ENCODE measurements at regions not wholly inside any gene's neighbourhood (a gene's known extent, or its start where the extent isn't known, plus 50 kb on each side); places are given as distances from the start of the nearest gene placed in this dataset.

DNA sequence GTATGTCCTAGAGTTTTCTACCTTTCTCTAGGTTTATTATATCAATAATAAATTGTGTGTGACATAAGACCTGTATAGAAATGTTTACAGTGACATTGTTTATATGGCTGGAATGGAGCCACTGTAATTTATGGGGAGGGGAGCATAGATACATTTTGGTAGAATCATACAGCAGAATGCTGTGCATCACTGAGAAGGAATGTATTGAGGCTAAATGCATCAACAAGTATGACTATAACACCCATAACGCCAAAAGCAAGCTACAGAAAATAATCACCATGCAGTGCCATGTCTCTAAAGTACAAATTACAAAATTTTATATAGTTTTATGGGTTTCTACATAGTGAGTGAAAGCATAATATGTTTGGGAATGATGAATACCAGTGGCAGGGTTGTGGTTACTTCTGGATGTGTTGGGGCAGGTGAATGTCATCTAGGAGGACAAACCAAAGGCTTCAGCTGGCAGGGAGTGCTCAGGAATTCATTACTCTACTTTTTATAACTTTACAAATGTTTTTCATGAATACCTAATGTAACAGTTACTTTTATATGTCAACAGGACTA is 226.0 kb upstream of the NETO1 start:
- H3K4me1 ChIP-seq: no peaks in the 10 kb centered on the region
- H3K4me2 ChIP-seq: no peak overlapping the region
- no peak for TF ChIP-seq Cebpa-rat (IDR thresholded peaks at IDR 0.05)
- peaks cover 7% of the 10 kb centered on the region; the same call in 1 of the 2 replicates for H3K9me3 ChIP-seq
- no peaks in the 10 kb centered on the region for H4K20me1 ChIP-seq
- H3K4me3 ChIP-seq: no peak overlapping the region
- no peaks in the 10 kb centered on the region for H3K36me3 ChIP-seq
- no peak overlapping the region for H3K27ac ChIP-seq
- H3K9ac ChIP-seq: no peak overlapping the region
- no peaks in the 10 kb centered on the region for H3K27me3 ChIP-seq

DNA sequence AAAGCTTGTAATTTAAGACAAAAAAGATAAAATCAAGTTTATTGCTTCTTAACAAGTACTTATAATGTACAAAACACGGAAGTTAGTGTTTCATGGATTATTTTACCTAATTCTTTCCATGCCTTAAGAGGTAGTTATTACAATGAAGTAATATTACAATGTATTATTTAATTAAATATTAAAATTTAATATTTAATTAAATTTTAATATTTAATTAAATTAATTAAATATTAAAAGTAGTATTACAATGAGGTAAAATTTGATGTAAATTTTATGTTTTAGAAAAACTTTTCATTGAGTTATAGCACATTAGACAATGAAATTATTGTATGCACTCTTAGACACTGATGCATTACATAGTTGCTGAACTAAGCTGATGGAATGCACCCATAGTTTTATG is 220.7 kb upstream of the NETO1 start:
- H3K4me2 ChIP-seq: no peak overlapping the region
- no peaks in the 10 kb centered on the region for H4K20me1 ChIP-seq
- peaks cover 32% of the 10 kb centered on the region for H3K4me1 ChIP-seq
- peaks cover 7% of the 10 kb centered on the region; the same call in 1 of the 2 replicates for H3K9me3 ChIP-seq
- H3K9ac ChIP-seq: no peak overlapping the region
- H3K27ac ChIP-seq: no peak overlapping the region
- TF ChIP-seq Cebpa-rat (IDR thresholded peaks at IDR 0.05): no peak
- H3K4me3 ChIP-seq: no peak overlapping the region
- H3K36me3 ChIP-seq: no peaks in the 10 kb centered on the region
- no peaks in the 10 kb centered on the region for H3K27me3 ChIP-seq

DNA sequence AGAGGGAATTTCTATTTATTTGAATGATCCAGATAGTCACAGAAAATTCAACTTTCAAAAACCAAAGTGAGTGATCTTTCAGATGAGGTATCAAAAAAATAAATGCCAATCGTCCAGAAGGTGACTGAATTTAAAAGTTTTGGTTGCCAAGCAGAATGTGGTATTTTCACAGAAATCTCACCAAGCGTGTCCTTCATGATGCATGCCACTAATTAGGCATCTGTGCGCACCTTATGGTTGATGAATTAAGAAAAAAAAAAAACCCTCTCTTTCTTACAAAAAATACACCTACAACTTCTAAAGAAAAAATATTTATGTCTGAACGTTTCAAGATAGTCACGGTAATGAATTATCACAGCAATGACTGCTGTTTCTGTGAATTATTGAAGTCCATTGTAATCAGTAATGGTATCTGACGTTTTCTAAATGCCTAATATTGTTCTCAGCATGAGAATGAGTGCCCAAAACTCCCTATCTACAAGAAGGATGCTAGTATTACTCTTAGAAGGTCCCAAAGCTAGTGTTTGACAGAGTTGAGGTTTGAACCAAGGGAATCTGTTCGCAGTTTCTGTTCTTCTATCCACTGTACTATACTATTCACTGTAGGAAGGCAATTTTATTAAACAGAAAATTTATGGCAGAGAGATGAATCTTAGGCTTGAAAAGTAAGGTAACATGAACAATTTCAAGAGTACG is 219.6 kb upstream of the NETO1 start:
- no peak overlapping the region for H3K4me2 ChIP-seq
- H3K4me3 ChIP-seq: no peak overlapping the region
- H3K9ac ChIP-seq: no peak overlapping the region
- no peak overlapping the region for H3K27ac ChIP-seq
- H3K36me3 ChIP-seq: no peaks in the 10 kb centered on the region
- H3K27me3 ChIP-seq: no peaks in the 10 kb centered on the region
- no peaks in the 10 kb centered on the region for H4K20me1 ChIP-seq
- TF ChIP-seq Cebpa-rat (IDR thresholded peaks at IDR 0.05): no peak
- peaks cover 7% of the 10 kb centered on the region; the same call in 1 of the 2 replicates for H3K9me3 ChIP-seq
- peaks cover 32% of the 10 kb centered on the region for H3K4me1 ChIP-seq

DNA sequence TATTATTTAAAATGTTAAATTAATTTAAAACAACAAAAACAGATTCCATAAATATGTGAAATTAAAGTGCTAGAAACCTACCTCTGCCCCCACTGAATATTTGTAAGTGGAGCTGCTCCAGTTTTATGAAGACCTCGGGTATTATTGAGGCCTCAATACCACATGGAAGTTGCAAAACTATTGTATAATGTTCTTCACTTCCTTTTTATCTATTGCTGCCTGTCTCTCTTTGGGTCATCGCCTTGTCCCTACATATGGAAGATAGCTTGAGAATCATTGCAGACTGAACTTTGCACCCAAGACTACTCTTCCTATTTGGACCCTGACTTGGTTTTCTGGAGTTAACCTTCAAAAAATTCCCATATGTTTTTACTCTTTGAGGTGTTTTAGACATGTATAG is 212.1 kb upstream of the NETO1 start:
- H4K20me1 ChIP-seq: no peaks in the 10 kb centered on the region
- TF ChIP-seq Cebpa-rat (IDR thresholded peaks at IDR 0.05): no peak
- H3K27me3 ChIP-seq: no peaks in the 10 kb centered on the region
- no peak overlapping the region for H3K27ac ChIP-seq
- peaks cover 15% of the 10 kb centered on the region; the same call in 1 of the 2 replicates for H3K9me3 ChIP-seq
- peaks cover 49% of the 10 kb centered on the region for H3K4me1 ChIP-seq
- H3K9ac ChIP-seq: no peak overlapping the region
- H3K4me3 ChIP-seq: no peak overlapping the region
- no peak overlapping the region for H3K4me2 ChIP-seq
- H3K36me3 ChIP-seq: no peaks in the 10 kb centered on the region

DNA sequence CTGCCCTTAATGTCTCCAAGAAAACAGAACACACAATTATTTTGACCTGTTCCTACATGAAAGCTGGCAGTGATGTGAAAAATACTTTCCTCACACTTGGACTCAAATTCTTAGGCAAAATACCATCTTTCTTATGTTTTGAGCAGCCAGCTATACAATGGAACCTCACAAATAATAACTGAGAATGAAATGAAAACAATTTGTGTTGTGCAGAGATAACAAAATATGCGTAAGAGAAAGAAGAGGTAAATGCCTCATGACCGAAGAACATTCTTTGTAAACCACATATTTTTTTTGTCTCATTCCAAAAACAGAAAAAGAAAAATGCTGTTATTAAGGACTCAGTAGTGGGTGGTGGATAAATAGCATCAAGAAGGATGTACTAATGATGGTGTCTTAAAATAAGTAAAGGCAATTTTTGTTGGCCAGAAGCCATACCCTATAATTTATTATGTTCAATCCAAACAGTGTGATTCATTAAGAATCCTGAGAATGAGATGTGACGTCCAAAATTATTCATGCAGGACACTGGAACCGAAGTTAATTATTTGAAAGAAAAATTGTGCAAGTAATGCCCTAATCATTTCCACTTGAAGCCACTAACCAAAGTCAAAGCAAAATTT is 193.0 kb upstream of the NETO1 start:
- H3K4me3 ChIP-seq: no peak overlapping the region
- TF ChIP-seq Cebpa-rat (IDR thresholded peaks at IDR 0.05): no peak
- H3K27me3 ChIP-seq: no peaks in the 10 kb centered on the region
- H3K4me2 ChIP-seq: no peak overlapping the region
- H3K27ac ChIP-seq: no peak overlapping the region
- H3K4me1 ChIP-seq: no peaks in the 10 kb centered on the region
- H3K36me3 ChIP-seq: no peaks in the 10 kb centered on the region
- H3K9ac ChIP-seq: no peak overlapping the region
- no peaks in the 10 kb centered on the region for H3K9me3 ChIP-seq
- no peaks in the 10 kb centered on the region for H4K20me1 ChIP-seq

DNA sequence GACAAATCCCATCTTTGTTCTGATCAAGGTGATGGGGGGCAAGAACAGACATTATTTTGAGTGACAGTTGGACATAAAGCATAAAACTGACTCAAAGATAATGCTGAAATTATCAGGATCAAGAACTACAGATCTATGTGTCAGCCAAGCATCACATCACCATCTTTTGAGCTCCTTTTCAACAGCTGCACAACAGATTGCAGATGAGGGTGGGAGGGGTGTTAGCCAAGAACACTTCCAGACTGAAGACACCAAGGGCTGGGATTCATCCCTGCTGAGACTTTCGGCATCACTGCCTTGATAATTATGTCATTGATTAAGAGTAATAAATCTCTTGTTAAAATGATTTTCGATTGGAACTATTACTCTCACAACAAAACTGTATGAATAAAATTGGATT is 191.5 kb upstream of the NETO1 start:
- no peaks in the 10 kb centered on the region for H3K36me3 ChIP-seq
- no peak overlapping the region for H3K27ac ChIP-seq
- TF ChIP-seq Cebpa-rat (IDR thresholded peaks at IDR 0.05): no peak
- H3K4me1 ChIP-seq: no peaks in the 10 kb centered on the region
- no peak overlapping the region for H3K9ac ChIP-seq
- H3K4me3 ChIP-seq: no peak overlapping the region
- H3K4me2 ChIP-seq: no peak overlapping the region
- H3K9me3 ChIP-seq: no peaks in the 10 kb centered on the region
- H3K27me3 ChIP-seq: no peaks in the 10 kb centered on the region
- no peaks in the 10 kb centered on the region for H4K20me1 ChIP-seq

DNA sequence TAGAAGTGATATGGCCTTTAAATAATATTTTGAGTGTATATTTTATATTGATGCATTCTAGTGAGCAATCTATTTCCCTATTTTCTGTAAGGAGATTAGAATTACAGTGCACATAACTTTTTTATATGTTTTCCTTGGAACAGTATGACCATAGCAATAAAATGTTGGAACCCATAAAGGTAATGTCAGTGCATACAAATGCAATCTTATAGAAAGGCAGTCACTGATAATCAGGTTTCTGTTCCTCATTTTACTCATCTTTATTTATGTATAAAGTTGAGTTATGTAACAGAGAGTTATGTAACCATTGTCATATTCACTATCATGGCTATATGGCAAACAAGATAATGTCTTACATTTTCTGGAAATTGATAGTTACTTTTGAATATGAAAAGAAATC is 179.9 kb upstream of the NETO1 start:
- H3K36me3 ChIP-seq: no peaks in the 10 kb centered on the region
- H3K27me3 ChIP-seq: no peaks in the 10 kb centered on the region
- no peak overlapping the region for H3K27ac ChIP-seq
- H3K4me3 ChIP-seq: no peak overlapping the region
- H3K9me3 ChIP-seq: peaks cover 10% of the 10 kb centered on the region; the same call in 1 of the 2 replicates
- no peak overlapping the region for H3K4me2 ChIP-seq
- H3K4me1 ChIP-seq: no peaks in the 10 kb centered on the region
- no peak for TF ChIP-seq Cebpa-rat (IDR thresholded peaks at IDR 0.05)
- no peaks in the 10 kb centered on the region for H4K20me1 ChIP-seq
- no peak overlapping the region for H3K9ac ChIP-seq

DNA sequence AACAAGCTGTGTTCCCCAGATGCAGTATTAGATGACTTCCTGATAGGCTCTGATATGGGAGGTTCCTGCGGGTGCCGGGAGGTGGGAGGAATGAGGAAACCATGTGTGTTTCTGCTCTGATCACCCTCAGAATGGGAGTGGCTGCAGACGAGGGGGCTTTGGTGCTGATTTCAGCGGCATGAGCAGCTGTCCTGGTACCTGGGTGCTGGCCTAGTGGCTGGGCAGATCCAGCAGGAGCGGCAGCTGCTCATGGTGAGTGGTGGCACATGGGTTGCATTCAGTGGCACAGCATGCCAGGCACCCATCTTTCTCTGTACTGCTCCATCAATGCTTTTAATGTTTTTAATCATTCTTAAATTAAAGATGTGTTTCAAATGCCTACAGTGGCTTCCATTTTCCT is 177.2 kb upstream of the NETO1 start:
- no peak for TF ChIP-seq Cebpa-rat (IDR thresholded peaks at IDR 0.05)

DNA sequence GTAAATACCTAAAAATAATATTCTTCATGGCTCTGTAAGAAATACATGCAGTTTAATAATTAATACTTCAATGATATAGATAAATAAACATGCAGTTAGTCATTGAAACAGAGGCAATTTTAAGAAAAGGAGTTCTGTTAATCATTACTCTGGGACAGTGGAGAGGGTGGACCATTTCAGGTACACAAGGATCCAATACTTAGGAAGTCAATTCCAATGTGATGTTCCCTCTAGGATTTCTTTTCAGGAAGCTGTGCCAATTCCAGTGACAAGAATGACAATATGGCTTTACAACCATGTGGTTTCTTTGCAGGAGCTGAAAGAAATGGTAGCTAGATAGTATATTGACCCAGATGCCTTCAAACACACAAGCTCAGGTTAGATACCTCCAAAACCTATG is 175.8 kb upstream of the NETO1 start:
- Histone ChIP-seq H3K9ac (no peak overlapping the region), H3K27ac (no peak overlapping the region)

More for the DNA sequence above, 177.2 kb upstream of the NETO1 start:
- Histone ChIP-seq H3K27ac (no peak overlapping the region), H3K9ac (no peak overlapping the region), H3K36me3 (no peaks in the 10 kb centered on the region), H4K20me1 (no peaks in the 10 kb centered on the region), H3K4me2 (no peak overlapping the region), H3K4me1 (no peaks in the 10 kb centered on the region), H3K9me3 (peaks cover 10% of the 10 kb centered on the region; the same call in 1 of the 2 replicates), H3K4me3 (no peak overlapping the region), H3K27me3 (no peaks in the 10 kb centered on the region)

DNA sequence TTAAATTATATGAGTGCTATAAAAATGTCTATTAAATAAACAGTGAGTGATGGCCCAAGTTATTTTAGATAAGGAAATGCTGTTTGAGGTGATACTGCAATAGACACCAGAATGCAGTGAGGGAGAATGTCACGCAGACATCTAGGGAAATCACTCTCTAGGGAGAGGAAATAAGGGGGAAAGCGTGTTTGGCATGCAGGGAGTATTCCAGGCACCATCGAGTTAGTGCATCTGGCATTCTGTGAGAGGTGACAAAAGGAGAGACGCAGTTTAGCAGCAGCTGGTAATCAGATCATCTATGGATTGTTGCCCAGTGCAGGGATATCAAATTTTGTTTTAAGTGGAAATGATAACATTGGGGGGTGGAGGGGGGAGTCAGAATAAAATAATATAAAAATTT is 175.4 kb upstream of the NETO1 start:
- Histone ChIP-seq H3K9me3 (no peaks in the 10 kb centered on the region), H3K9ac (no peak overlapping the region), H4K20me1 (no peaks in the 10 kb centered on the region), H3K36me3 (no peaks in the 10 kb centered on the region), H3K4me1 (no peaks in the 10 kb centered on the region), H3K4me3 (no peak overlapping the region), H3K4me2 (no peak overlapping the region), H3K27ac (no peak overlapping the region), H3K27me3 (no peaks in the 10 kb centered on the region)
- TF ChIP-seq Cebpa-rat (IDR thresholded peaks at IDR 0.05): no peak

More for the DNA sequence above, 175.8 kb upstream of the NETO1 start:
- Histone ChIP-seq H3K4me3 (no peak overlapping the region), H3K36me3 (no peaks in the 10 kb centered on the region), H3K4me1 (no peaks in the 10 kb centered on the region), H3K27me3 (no peaks in the 10 kb centered on the region), H3K4me2 (no peak overlapping the region), H3K9me3 (no peaks in the 10 kb centered on the region), H4K20me1 (no peaks in the 10 kb centered on the region)
- no peak for TF ChIP-seq Cebpa-rat (IDR thresholded peaks at IDR 0.05)
